ENCODE measurements at regions not wholly inside any gene's neighbourhood (a gene's known extent, or its start where the extent isn't known, plus 50 kb on each side); places are given as distances from the start of the nearest gene placed in this dataset.

DNA sequence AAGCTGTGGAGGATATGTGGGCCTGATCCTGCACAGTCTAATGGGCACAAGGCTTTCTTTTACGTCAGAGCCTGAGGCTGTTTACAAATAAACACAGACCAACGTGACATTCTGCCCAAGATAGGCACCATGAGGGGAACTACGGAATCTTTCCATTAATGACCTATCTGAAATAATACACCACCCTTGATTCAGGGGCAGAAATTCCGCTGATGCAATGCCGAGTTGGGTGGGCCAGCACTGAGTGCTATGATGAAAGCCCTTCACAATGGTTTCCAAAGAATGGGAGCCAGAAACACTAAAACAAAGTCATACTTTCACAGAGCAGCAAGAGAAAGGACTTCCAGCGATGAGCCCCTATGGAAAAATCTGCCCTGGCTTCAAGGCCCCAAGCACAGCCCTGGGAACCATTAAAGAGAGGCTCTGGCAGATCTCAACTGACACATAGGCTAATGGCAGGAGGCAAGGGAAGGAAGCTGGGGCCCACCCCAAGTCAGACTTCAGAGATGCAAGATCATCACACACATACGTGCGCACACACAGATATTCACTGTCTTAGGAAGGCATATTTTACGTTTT, 72.2 kb upstream of the DLX6 start:
- TF ChIP-seq, protein P1, sequence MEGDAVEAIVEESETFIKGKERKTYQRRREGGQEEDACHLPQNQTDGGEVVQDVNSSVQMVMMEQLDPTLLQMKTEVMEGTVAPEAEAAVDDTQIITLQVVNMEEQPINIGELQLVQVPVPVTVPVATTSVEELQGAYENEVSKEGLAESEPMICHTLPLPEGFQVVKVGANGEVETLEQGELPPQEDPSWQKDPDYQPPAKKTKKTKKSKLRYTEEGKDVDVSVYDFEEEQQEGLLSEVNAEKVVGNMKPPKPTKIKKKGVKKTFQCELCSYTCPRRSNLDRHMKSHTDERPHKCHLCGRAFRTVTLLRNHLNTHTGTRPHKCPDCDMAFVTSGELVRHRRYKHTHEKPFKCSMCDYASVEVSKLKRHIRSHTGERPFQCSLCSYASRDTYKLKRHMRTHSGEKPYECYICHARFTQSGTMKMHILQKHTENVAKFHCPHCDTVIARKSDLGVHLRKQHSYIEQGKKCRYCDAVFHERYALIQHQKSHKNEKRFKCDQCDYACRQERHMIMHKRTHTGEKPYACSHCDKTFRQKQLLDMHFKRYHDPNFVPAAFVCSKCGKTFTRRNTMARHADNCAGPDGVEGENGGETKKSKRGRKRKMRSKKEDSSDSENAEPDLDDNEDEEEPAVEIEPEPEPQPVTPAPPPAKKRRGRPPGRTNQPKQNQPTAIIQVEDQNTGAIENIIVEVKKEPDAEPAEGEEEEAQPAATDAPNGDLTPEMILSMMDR (IDR thresholded peaks at IDR 0.05): no peak
- TF ChIP-seq POLR2A (IDR thresholded peaks at IDR 0.05): no peak
